KBM-7 (cell line): ENCODE measurements at regions not wholly inside any gene's neighbourhood (a gene's known extent, or its start where the extent isn't known, plus 50 kb on each side); places are given as distances from the start of the nearest gene placed in this dataset.

ENCODE experiments used
- DNase-seq: peaks from one replicate; pipeline ENCODE4 v3.0.0-alpha.2; 2015
- in situ Hi-C: fragments of 300-500 bp; cut with MboI; formaldehyde crosslinking; loops from 2 replicates; pipeline ENCODE4 v1.14.3; 2020; ENCODE audit warnings: low sequenced_read_pairs, low pct_unique_long_range_greater_than_20kb, mixed read lengths

DNA sequence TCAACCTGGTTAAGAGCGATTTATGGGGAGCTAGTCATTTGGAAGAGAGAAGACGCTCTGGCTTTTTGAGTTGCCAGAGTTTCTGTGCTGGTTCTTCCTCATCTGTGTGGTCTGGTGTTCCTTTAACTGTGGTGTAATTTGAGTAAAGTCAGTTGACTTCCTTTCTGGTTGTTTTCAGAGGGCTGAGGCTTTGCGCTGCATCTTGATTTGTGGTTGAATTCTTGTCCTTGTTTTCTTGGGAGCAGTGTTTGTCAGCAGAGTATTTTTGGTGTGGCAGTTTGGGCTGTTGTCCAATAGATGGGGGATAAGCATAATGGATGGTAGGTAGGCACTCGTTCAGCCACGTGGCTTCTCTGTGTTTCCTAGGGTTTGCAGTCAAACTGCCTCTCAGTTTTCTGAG is 2143.2 kb upstream of the TENM3 start:
- in situ Hi-C loops: no loop called here

DNA sequence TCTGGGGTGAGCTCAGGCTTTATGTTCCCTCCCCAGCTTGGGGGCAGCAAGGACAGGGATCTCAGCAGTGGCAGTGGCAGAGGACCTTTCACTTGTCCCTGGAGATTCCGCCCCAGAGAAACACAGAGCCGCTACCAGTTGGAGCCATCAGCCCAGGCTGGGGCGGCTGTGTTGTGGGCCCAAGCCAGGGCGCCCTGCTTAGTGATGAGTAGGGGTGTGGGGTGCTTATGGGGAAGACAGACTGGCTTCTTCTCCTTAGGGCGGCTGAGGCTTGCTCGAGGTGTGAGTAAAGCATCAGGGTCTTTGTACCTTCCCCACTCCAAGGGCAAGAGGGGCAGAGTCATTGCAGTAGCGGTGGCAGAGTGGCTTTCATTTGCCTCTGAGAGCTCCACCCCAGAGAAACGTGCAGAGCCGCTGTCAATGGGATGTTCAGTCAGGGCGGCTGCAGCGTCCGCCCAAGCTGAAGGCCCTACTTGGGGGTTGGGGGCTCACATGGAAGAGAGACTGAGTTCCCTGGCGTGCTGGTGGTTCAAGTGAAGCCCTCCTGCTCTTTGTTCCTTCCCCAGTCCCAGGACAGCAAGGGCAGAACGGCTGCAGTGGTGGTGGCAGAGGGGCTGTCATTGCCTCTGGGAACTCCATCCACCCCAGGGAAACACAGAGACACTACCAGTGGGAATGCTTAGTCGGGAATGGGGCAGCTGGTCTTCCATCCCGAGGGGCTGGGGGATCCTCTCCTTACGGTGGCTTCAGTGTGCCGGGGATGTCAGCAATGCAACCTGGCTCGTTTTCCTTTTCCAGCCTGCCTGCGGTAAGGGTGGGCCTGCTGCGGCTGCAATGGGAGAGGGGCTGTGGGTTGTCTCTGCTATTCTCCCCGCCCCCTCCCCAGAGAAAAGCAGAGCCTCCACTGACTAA is 2142.5 kb upstream of the TENM3 start:
- DNase-seq: no peak
- in situ Hi-C loops: no loop called here

More for the DNA sequence above, 2143.2 kb upstream of the TENM3 start:
- DNase-seq: peak; percentile 75

DNA sequence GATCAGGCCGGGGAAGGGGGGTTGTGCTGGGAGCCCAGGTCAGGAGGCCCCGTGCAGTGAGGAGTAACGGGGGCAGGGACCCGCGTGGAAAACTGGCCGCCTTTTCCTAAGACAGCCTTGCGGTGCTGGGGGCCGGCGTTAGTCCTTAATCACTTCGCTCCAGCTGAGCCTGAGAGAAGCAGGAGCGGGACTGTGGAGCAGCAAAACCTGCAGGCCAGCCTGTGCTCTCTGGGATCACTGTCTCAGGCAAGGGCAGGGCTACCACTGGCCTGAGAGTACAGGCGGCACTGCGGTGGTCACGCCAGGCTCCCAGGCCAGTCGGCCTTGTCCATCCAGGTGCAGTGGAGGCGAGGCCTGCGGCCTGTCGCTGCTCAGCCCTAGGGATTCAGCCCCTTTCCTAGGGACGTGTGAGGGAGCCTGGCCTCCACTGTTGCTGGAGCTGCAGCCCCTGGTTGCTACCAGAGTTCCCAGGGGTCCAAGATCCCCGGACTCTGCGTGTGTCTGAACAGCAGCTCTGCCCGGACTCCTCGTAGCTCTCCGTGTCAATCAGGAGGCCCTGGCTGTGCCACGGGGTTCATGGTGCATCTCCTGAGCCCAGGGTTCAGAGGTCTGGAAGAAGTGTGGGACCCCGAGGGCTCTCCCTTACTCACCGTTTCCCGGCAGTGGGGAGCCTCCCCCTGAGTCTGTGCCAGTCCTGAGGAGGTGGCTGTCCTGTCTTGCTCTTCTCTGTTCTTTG is 2141.7 kb upstream of the TENM3 start:
- in situ Hi-C loops: no loop called here
- DNase-seq: no peak

DNA sequence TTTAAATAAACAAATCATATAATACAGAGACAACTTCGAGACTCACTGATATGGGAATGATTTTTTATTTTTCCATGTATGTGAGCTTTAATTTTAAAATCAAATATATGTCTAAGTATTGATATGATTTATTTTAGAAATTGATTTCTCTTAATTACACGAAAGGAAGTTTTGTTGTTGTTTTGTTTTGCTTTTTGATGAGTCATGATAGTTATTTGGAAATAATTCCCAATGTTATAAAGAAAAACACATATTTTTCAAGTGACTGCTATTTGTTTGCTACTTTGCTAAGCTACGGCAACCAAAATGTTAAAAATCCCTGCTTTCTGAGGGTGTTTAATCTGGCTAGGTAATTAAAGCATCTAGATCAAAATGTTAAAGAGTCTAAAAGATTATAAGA is 2139.4 kb upstream of the TENM3 start:
- no peak for DNase-seq
- in situ Hi-C loops: no loop called here

DNA sequence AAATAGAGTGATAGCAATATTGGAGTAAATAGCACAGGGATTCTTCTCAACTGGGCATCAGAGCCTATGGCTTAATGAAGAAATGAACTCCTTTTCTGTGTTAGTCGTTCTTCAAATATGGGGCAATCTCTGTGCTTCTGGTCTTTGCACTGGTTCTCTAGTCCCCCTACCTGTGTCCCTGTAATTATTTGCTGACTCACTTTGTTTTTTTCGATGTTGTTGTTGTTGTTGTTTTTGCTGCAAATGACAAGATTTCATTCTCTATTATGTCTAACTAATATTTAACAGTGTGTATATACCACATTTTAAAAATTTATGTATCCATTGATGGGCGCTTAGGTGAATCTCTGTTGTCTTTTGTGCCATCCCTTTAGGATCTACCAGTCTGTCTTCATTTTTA is 2137.8 kb upstream of the TENM3 start:
- in situ Hi-C loops: no loop called here

DNA sequence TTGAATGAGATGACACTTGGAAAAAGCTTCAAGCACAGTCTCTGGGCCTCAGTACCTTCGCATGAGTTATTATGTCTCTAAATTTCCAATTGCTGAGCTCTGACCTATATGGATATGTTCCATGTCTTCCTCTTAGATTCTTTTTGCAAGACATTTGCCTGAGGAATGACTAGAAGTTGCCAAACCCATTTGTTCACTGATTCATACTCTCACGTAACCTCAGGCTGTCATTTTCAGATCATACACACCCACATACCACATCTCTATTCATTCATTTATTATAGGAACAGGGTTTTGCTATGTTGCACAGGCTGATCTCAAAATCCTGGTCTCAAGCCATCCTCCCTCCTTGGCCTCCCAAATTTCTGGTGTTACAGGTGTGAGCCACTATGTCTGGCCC is 2137.1 kb upstream of the TENM3 start:
- DNase-seq: no peak
- in situ Hi-C loops: no loop called here

More for the DNA sequence above, 2137.8 kb upstream of the TENM3 start:
- DNase-seq: no peak

DNA sequence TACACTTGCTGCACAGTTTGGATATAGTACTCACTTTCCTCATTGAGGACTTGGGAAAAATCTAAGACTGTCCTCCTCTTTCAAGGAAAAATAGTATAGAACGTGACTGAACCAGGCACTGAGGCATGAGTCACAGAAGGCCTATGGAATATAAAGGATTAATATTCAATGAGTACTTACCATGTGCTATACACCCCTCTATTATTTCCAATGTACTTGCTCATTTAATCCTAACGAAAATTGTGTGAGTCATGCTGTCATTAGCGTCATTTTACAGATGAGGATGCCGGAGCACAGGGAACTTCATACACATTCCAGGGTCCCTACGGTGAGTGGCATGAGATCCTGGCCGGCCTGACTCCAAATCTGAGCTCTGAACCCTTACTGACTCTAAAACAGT is 2136.2 kb upstream of the TENM3 start:
- DNase-seq: no peak
- in situ Hi-C loops: no loop called here

DNA sequence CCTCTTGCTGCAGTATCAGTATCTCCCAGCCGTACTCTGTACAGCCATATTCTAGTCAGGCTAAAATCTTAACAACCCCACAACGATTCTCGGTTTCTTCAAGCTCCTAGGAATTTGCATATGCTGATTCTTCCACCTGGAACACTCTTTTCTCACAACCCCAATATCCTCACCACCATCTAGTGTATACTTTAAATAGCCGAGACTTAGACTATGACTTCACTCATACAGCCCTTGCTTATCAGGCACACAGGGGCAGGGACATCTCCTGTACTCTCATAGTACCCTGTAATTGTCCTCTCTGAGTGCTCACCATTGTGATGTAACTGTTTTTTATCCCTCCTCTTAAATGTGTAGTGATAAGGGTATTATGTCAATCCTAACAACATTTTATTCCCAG is 2126.4 kb upstream of the TENM3 start:
- DNase-seq: no peak
- in situ Hi-C loops: no loop called here

DNA sequence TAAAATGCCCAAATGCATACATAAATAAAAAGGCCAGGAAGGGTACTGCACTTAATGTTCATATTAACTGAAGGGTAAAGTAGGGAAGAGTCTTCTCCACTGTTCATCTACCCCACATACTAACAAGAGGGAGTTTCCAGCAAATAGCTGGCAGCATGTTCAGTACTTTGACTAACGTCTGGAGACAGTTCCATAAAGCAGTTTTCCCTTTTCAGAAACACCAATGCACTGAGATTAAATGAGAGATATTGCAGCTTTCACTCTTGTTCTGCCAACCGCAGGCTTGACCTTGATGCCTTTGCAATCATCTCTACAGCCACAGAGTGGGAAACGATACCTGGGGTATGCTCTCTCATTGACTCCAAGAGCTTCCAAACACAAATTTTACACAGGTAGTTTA is 2123.1 kb upstream of the TENM3 start:
- no peak for DNase-seq
- in situ Hi-C loops: no loop called here

DNA sequence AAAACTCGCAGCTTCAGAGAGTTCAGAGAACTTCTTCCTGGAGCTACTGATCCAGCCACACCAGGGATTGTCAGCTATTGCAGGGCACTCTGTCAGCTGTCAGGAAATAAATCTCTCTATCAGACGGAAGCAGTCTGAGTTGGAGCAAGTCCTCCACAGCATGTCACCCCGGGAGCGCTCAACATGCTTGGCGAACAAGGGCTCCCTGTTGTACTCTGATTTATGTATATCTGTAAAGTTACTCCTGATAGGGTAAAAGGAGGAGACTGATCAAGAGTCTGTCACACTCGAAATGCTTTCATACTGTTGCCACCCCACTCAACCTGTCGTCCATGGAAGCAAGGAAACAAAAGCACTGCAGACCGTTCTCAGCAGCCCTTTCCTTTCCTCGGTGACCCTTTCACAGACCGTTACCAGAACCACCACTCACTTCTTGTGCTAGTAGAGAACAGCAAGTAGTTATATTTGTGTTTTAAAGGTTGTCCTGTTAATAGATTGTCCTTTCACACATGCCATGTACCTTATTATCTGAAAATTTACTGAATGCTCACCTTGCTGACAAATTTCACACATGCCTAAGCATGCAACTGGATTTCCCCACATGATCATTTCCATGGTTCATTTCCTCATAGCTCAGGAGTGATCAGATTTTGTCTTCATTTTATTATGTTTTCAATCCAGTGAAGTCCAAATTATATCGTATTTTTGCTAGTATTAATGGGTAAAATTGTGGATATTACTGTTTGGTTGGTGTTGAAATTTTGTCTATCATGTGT is 2108.9 kb upstream of the TENM3 start:
- DNase-seq: peak; percentile 60
- in situ Hi-C loops: no loop called here

DNA sequence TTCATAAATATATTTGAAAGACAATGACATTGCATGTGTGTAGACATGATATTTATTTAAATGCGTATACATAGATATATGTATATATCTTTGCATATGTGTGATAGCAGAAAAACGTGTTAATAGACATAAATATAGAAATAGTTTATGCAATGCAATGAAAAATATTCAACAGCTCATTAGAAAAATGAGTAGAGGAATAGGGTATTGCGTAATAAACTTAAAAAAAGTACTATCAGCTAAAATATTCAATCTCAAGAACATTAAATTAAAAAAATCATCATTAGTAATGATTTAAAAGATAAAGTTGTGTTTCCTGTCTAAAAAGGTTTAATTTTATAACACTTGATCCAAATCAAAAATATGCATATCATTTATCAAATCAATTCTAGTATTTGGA is 2101.5 kb upstream of the TENM3 start:
- in situ Hi-C loops: no loop called here

DNA sequence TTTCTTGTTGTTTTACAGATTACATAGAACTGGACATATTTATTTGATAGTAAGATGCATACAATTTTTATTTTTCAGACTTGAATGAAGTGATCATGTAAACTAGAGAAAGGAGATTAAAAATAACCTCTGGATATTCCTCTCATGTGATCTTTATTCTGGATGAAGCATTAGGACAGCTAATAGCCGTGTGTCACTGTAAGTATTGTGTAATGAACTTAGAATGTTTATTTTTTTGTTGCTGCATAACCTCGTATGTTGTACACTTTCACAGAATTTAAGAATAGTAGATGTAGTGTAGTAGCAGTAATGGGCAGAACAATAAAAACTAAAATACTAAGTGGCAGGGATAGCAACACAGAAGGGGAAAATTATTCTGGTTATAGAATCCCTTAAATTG is 2094.5 kb upstream of the TENM3 start:
- no peak for DNase-seq
- in situ Hi-C loops: no loop called here

More for the DNA sequence above, 2101.5 kb upstream of the TENM3 start:
- DNase-seq: no peak

DNA sequence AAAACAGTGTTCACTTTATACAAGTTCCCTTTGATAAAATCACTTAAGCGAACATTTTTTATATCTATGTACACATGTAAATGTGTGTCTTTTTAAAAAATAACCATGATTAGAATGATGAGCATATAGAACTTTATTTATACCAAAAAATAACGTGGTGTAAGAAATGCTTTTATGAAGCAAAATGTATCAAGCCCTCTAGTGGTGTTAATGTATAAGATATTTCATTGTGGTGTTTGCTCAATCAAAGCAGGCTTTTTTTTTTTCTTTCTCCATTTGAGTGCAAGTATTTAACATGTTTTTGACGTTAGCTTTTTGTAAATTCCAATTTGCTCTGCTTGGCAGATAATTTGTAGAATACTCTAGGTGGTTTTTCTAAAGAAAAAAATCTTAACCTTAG is 2092.4 kb upstream of the TENM3 start:
- in situ Hi-C loops: no loop called here

DNA sequence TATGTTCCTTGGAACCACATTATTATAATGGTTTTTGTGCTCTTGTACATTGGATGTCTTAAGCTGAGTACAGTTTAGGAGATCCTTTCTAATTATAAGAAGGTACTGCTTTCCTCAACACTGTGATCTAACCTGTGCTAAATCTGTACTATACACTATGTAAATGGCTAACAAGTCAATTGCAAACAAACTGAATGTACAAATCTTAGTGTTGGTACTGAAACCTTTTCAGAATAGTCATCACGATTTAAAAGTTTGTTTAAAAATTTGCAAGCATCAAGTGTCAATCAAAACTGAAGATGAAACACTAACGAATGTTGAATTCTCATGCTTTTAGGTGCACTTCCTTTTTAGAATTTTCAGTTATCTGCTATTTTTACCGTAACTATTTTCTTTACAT is 2090.4 kb upstream of the TENM3 start:
- in situ Hi-C loops: no loop called here
- no peak for DNase-seq

More for the DNA sequence above, 2092.4 kb upstream of the TENM3 start:
- DNase-seq: peak; percentile 32

DNA sequence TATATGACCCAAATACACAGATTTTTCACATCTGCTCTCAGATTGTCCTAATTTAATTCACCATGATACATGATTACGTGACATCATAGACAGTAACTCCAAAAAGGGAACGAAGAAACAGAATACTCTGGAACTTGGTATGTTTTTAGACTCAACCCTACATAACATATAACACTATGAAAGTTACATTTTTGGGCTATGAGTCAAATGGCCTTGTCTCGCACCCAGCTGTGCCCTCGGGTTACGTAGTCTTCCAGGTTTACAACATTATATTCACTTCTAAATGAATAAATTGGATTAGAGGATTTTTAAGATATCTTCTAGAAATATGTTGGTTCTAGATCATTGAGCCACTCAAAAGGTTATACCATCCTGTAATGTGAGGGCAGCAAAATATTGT is 2089.6 kb upstream of the TENM3 start:
- in situ Hi-C loops: no loop called here
- DNase-seq: no peak

DNA sequence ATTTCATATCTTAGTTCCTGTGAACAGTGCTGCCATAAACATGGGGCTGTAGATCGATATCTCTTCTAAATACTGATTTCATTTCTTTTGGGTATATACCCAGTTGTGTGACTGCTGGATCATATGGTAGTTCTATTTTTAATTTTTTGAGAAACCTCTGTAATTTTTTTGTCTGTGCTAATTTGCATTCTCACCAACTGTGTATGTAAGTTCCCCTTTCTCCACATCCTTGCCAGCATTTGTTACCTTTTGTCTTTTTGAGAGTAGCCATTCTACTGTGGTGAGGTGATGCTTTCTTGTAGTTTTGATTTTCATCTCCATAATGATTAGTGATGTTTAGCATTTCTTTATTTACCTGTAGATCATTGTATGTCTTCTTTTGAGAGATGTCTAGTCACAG is 2086.5 kb upstream of the TENM3 start:
- DNase-seq: no peak
- in situ Hi-C loops: no loop called here

DNA sequence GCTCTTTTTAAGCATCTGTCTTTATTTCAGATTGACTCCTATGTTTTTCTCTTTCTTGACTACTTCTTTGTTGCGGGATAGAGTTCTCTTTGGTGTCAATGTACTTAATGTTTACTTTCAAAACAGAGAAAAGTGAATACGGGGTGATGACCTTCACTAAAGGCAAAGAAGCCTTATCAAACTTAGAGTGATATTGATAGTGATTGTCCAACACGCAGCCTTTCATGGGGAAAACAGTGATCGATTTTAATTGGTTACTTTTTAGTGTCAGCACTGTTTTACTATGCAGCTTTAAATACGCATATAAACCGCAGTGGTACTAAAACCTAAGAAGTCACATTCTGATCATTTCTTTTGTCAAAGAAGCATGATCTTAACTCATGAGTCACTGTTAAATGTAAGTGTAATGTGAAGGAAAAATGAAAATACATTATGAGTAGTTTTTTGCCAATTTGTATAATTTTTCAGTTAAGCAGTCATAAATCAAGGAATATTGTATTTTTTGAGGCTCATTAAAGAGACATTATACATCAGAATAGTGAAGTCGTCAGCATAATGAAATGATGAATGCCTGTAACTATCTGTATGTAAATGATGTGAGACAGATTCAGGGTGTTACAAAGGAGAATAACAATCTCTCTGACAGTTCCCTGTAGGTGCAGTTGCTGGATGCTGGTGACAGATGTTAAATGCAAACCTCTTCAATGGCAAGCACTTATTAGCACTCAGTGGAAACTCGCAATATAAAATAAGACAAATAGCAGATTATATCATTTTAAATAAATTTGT is 2082.8 kb upstream of the TENM3 start:
- in situ Hi-C loops: no loop called here
- DNase-seq: no peak

DNA sequence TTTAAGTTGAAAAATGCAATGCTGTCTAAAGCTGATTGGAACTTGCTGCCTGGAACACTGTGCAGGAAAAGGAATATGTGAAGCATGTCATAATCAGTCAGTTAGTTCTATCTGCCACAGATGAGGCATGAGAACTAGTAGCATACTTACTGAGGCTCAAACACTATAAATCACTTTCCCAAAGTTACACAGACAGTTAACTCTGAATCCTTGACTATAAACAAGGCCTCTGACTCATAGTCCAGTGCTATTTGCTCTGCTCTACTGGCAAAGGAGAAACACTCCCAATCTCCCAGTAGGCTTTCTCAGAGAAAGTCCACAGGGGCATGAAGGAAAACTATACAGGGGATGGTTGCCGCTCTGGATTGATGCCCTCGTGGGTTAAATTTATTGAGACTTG is 2078.4 kb upstream of the TENM3 start:
- DNase-seq: no peak
- in situ Hi-C loops: no loop called here

DNA sequence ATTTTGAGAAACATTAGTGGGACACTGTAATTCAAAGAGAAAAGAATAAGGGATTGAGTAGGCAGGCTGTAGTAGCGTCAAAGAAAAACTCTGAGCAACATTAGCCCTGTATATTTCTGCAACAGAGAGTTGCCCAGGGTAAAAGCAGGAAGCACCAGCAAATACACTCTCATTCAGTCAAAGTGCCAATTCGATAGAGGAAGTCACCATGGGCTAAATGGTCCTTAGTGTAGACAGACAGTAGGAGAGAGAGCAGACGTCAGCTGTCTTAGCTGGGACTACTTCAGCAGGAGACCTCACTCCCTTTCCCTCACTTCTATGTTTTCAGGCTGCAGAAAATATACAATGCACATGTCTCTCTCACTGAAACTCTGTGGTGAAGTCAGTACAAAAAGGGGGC is 2073.8 kb upstream of the TENM3 start:
- DNase-seq: peak; percentile 18
- in situ Hi-C loops: no loop called here
